Ovary (tissue), 7 donors: ENCODE measurements at regions not wholly inside any gene's neighbourhood (a gene's known extent, or its start where the extent isn't known, plus 50 kb on each side); places are given as distances from the start of the nearest gene placed in this dataset.

Experiments
- DNase-seq, 5 donors: peaks; one replicate each; pipeline ENCODE4 v3.0.0-alpha.2; 2019 to 2020
- H3K27ac ChIP-seq, 2 donors: fragments of 200-600 bp; one replicate each; pipeline versions ENCODE4 v1.5.1 to v1.8.0; 2019 to 2022
- H3K27me3 ChIP-seq: fragments of 200-600 bp; one replicate; pipeline ENCODE4 v1.8.0; 2022
- H3K36me3 ChIP-seq: fragments of 200-600 bp; sonication (generic); one replicate; pipeline ENCODE4 v1.5.1; 2019
- H3K4me1 ChIP-seq: one replicate; pipeline ENCODE4 v1.8.1; 2013; ENCODE audit warnings: mild to moderate bottlenecking, moderate library complexity; ENCODE audit not compliant: insufficient read depth
- H3K4me3 ChIP-seq: fragments of 200-600 bp; sonication (generic); one replicate; pipeline ENCODE4 v1.5.1; 2017
- H3K9me3 ChIP-seq, 2 donors: fragments of 200-600 bp in 1 of 2; sonication (generic) in 1 of 2; one replicate each; pipeline versions ENCODE4 v1.5.1 to v1.8.1; 2013 to 2019; ENCODE audit warnings: mild to moderate bottlenecking in 1 of 2, moderate library complexity in 1 of 2
- CTCF ChIP-seq, 3 donors: fragments of 450-650 bp in 2 of 3; fragments of 200-600 bp in 1 of 3; IDR thresholded peaks; one replicate each; pipeline versions ENCODE4 v1.5.1 to v1.8.0; 2016 to 2022; ENCODE audit warnings: antibody characterized with exemption in 3 of 3, mild to moderate bottlenecking in 1 of 3
- EP300 ChIP-seq: sonication (generic); formaldehyde crosslinking; IDR thresholded peaks from one replicate; pipeline ENCODE4 v1.6.1; 2017; ENCODE audit warnings: antibody characterized with exemption
- POLR2A ChIP-seq: fragments of 450-650 bp; IDR thresholded peaks from one replicate; pipeline ENCODE4 v1.6.1; 2017; ENCODE audit warnings: antibody characterized with exemption, mild to moderate bottlenecking, moderate library complexity
- WGBS, 3 donors: extraction: QIAGEN DNeasy Blood & Tissue Kit in 1 of 3; methylation state at CpG; one replicate each; pipeline versions ENCODE4 v1.1.5 to v1.1.7; 2013 to 2017; 5-methylcytosine and 5-hydroxymethylcytosine counted together
- intact Hi-C, 4 donors: fragments of 100-400 bp; cut with DNase I; formaldehyde crosslinking; loops; one replicate each; pipeline versions ENCODE4 v1.11.0 to v1.15.1; 2022 to 2023
- donor health status: DM: no; HTN: no; CAD: no; lungs with moderate emphysema.
- donor health status: DM: no; HTN: no; CAD: no.
- donor health status: Bipolar disorder and iron deficiency.
- donor health status: DM: no; HTN: no; CAD: no.
- donor health status: DM: yes; HTN: yes; CAD: no.

- Histone ChIP-seq H3K36me3 (no peaks in the 10 kb centered on the region), H3K4me1 (no peaks in the 10 kb centered on the region), H3K27ac (no peak overlapping the region), H3K27me3 (no peaks in the 10 kb centered on the region), H3K9me3 (no peaks in the 10 kb centered on the region), H3K4me3 (no peak overlapping the region)
- no peak for TF ChIP-seq POLR2A
- no peak for TF ChIP-seq CTCF (IDR thresholded peaks at IDR 0.05)
- TF ChIP-seq EP300: no peak
- DNase-seq: no peak
- 24 to 29% (median 26%) methylated on average over 6 of the region's 6 CpGs for WGBS, 3 donors
- intact Hi-C loops: no loop called here
Observed at GRCh38 chr6:115712291-115712961, 348.3 kb downstream of the FRK start.

GRCh38 chr6:115708850-115709249 is 351.8 kb downstream of the FRK start:
- Histone ChIP-seq H3K9me3 (no peaks in the 10 kb centered on the region), H3K4me3 (no peak overlapping the region), H3K4me1 (no peaks in the 10 kb centered on the region), H3K36me3 (no peaks in the 10 kb centered on the region), H3K27me3 (no peaks in the 10 kb centered on the region), H3K27ac (no peak overlapping the region)
- 42 to 88% (median 58%) methylated on average over 2 of the region's 2 CpGs for WGBS, 3 donors
- TF ChIP-seq EP300 (no peak), CTCF (IDR thresholded peaks at IDR 0.05) (no peak), POLR2A (no peak)
- intact Hi-C loops: no loop called here
- DNase-seq: no peak

- WGBS, 3 donors: 42 to 55% (median 54%) methylated on average over 2 of the region's 2 CpGs
Observed at GRCh38 chr6:115706981-115707380, 353.7 kb downstream of the FRK start.

GRCh38 chr6:115706324-115706723 is 354.4 kb downstream of the FRK start:
- DNase-seq: no peak
- intact Hi-C loops: no loop called here
- Histone ChIP-seq H3K36me3 (no peaks in the 10 kb centered on the region), H3K4me1 (no peaks in the 10 kb centered on the region), H3K9me3 (no peaks in the 10 kb centered on the region), H3K27ac (no peak overlapping the region), H3K27me3 (no peaks in the 10 kb centered on the region), H3K4me3 (no peak overlapping the region)
- no peak for TF ChIP-seq EP300
- no peak for TF ChIP-seq CTCF (IDR thresholded peaks at IDR 0.05)
- TF ChIP-seq POLR2A: no peak

More at GRCh38 chr6:115706981-115707380, 353.7 kb downstream of the FRK start:
- TF ChIP-seq POLR2A (no peak), EP300 (no peak)
- Histone ChIP-seq H3K9me3 (no peaks in the 10 kb centered on the region), H3K36me3 (no peaks in the 10 kb centered on the region), H3K27me3 (no peaks in the 10 kb centered on the region), H3K27ac (no peak overlapping the region), H3K4me3 (no peak overlapping the region), H3K4me1 (no peaks in the 10 kb centered on the region)
- intact Hi-C loops: no loop called here
- no peak for DNase-seq

- WGBS, 3 donors: 85 to 91% (median 87%) methylated on average over 3 of the region's 3 CpGs
- no peak for TF ChIP-seq CTCF (IDR thresholded peaks at IDR 0.05)
- no peak for TF ChIP-seq POLR2A
- no peak for TF ChIP-seq EP300
- DNase-seq: no peak
Observed at GRCh38 chr6:115704028-115704427, 356.7 kb downstream of the FRK start.

More at GRCh38 chr6:115704028-115704427, 356.7 kb downstream of the FRK start:
- H3K27me3 ChIP-seq: no peaks in the 10 kb centered on the region
- no peaks in the 10 kb centered on the region for H3K9me3 ChIP-seq
- H3K4me1 ChIP-seq: no peaks in the 10 kb centered on the region
- H3K4me3 ChIP-seq: no peak overlapping the region
- no peak overlapping the region for H3K27ac ChIP-seq
- intact Hi-C loops: no loop called here
- H3K36me3 ChIP-seq: no peaks in the 10 kb centered on the region
